ENCODE measurements at regions not wholly inside any gene's neighbourhood (a gene's known extent, or its start where the extent isn't known, plus 50 kb on each side); places are given as distances from the start of the nearest gene placed in this dataset.

DNA sequence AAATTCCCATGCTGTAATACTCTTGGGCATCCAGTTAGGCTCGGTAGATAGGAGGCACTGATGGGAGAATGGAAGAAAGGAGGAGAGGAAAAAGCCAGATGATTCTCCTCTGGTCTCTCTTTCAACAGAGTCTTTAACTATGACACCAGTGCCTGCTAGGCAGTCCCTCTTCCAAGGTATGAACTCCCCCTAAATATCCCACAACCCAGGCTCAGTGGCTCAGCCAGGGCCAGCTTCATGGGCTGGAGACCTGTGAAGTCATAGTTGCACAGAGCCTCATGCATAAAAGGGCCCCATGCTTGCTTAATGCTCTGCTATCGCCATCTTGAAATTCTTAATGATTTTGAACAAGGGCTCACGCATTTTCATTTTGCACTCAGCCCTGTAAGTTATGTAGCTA is 869.2 kb upstream of the GCFC2 start (continued):
- TF ChIP-seq GLIS1 (tag by site-specific recombination; IDR thresholded peaks at IDR 0.05) (no peak), OSR2 (tag by site-specific recombination; IDR thresholded peaks at IDR 0.05) (no peak), ZIC2 (tag by site-specific recombination; IDR thresholded peaks at IDR 0.05) (no peak)
- TF ChIP-seq, protein P1, sequence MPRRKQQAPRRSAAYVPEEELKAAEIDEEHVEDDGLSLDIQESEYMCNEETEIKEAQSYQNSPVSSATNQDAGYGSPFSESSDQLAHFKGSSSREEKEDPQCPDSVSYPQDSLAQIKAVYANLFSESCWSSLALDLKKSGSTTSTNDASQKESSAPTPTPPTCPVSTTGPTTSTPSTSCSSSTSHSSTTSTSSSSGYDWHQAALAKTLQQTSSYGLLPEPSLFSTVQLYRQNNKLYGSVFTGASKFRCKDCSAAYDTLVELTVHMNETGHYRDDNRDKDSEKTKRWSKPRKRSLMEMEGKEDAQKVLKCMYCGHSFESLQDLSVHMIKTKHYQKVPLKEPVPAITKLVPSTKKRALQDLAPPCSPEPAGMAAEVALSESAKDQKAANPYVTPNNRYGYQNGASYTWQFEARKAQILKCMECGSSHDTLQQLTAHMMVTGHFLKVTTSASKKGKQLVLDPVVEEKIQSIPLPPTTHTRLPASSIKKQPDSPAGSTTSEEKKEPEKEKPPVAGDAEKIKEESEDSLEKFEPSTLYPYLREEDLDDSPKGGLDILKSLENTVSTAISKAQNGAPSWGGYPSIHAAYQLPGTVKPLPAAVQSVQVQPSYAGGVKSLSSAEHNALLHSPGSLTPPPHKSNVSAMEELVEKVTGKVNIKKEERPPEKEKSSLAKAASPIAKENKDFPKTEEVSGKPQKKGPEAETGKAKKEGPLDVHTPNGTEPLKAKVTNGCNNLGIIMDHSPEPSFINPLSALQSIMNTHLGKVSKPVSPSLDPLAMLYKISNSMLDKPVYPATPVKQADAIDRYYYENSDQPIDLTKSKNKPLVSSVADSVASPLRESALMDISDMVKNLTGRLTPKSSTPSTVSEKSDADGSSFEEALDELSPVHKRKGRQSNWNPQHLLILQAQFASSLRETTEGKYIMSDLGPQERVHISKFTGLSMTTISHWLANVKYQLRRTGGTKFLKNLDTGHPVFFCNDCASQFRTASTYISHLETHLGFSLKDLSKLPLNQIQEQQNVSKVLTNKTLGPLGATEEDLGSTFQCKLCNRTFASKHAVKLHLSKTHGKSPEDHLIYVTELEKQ (tag by site-specific recombination; IDR thresholded peaks at IDR 0.05; ENCODE audit: borderline replicate concordance): no peak

DNA sequence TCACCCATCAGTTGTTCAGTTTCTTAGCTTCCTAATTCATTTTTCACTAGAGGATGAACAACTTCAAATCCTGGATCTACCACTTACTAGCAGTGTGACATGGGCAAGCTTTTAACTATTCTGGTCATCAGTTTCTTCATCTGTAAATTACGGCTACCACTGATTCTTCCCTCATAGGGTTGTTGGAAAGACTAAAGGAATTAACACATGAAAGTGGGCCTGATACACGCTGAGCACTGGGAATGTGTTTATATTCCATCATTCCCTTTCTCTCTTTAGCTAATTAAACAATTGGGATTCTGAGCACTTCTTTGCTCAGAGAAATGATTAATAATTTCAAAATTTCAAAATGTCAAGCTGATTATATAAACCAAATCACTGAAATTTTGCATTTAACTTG is 862.3 kb upstream of the GCFC2 start:
- Histone ChIP-seq H3K36me3 (ENCODE audit: control insufficient read depth in 2 of 2, insufficient read depth in 1 of 2, low read length in 2 of 2) (no peaks in the 10 kb centered on the region), H3K4me3 (ENCODE audit: low read depth, low read length) (no peak overlapping the region), H3K4me1 (ENCODE audit: control insufficient read depth, insufficient read depth, low read length) (no peaks in the 10 kb centered on the region), H3K9me3 (ENCODE audit: control insufficient read depth, insufficient read depth, low read depth, low read length) (no peaks in the 10 kb centered on the region), H3K27ac (ENCODE audit: extremely low read depth, low read depth, low read length) (no peak overlapping the region)
- POLR2A ChIA-PET: no interaction called here
- TF ChIP-seq ZFP3 (tag by site-specific recombination; IDR thresholded peaks at IDR 0.05; ENCODE audit: low read depth) (no peak), ZNF555 (tag by site-specific recombination; conservative IDR thresholded peaks at IDR 0.05) (no peak), ZNF561 (tag by site-specific recombination; IDR thresholded peaks at IDR 0.05; ENCODE audit: borderline replicate concordance) (no peak), ZNF510 (tag by site-specific recombination; IDR thresholded peaks at IDR 0.05; ENCODE audit: insufficient replicate concordance) (no peak), MZF1 (tag by site-specific recombination; IDR thresholded peaks at IDR 0.05; ENCODE audit: borderline replicate concordance) (no peak), ZNF239 (tag by site-specific recombination; IDR thresholded peaks at IDR 0.05) (no peak), ZNF324 (tag by site-specific recombination; IDR thresholded peaks at IDR 0.05) (no peak), ZNF585B (tag by site-specific recombination; IDR thresholded peaks at IDR 0.05) (no peak), ZBTB17 (tag by site-specific recombination; IDR thresholded peaks at IDR 0.05) (no peak), ZNF768 (tag by site-specific recombination; IDR thresholded peaks at IDR 0.05) (no peak), HOXA7 (CRISPR knock-in tag; IDR thresholded peaks at IDR 0.05; ENCODE audit: borderline replicate concordance) (no peak)
- TF ChIP-seq, protein P2, sequence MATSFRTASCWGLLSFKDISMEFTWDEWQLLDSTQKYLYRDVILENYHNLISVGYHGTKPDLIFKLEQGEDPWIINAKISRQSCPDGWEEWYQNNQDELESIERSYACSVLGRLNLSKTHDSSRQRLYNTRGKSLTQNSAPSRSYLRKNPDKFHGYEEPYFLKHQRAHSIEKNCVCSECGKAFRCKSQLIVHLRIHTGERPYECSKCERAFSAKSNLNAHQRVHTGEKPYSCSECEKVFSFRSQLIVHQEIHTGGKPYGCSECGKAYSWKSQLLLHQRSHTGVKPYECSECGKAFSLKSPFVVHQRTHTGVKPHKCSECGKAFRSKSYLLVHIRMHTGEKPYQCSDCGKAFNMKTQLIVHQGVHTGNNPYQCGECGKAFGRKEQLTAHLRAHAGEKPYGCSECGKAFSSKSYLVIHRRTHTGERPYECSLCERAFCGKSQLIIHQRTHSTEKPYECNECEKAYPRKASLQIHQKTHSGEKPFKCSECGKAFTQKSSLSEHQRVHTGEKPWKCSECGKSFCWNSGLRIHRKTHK (tag by site-specific recombination; IDR thresholded peaks at IDR 0.05): no peak
- CTCF ChIA-PET: interaction anchor here (0.6 to 0.9 kb wide), 2 partner anchors 27 to 198 kb away, joined by 3 read pairs; no protein-coding TSS in a partner anchor

DNA sequence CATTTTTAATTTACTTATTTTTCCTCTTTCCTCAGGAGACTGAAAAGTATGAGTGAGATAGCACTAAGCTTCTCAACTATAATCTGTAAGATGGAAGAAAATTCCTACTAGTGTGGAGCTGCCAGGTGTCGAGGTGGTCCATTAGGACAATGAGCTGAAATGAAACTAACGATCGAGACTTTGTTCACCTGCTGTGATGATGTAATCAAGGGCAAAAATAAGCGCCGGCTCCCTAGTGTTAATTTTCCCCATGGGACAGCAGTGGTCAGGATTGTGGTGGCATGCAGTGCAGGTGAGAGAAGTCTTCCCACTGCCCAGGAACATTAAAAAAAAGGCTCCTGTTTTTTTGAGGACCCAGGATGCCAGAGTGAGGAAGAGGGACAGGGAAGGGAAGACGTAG is 859.1 kb upstream of the GCFC2 start:
- no peak overlapping the region for H3K4me3 ChIP-seq (ENCODE audit: low read depth, low read length)
- ChIA-PET POLR2A (no interaction called here), CTCF (no interaction called here)
- no peaks in the 10 kb centered on the region for H3K4me1 ChIP-seq (ENCODE audit: control insufficient read depth, insufficient read depth, low read length)
- TF ChIP-seq ZNF830 (tag by site-specific recombination; IDR thresholded peaks at IDR 0.05; ENCODE audit: low read depth) (no peak), ZNF560 (tag by site-specific recombination; IDR thresholded peaks at IDR 0.05; ENCODE audit: borderline replicate concordance) (no peak), ZNF202 (tag by site-specific recombination; IDR thresholded peaks at IDR 0.05; ENCODE audit: borderline replicate concordance) (no peak), ZFP37 (tag by site-specific recombination; IDR thresholded peaks at IDR 0.05) (no peak), ZSCAN16 (tag by site-specific recombination; IDR thresholded peaks at IDR 0.05) (no peak), ZNF624 (tag by site-specific recombination; IDR thresholded peaks at IDR 0.05) (no peak)
- TF ChIP-seq, protein P3, sequence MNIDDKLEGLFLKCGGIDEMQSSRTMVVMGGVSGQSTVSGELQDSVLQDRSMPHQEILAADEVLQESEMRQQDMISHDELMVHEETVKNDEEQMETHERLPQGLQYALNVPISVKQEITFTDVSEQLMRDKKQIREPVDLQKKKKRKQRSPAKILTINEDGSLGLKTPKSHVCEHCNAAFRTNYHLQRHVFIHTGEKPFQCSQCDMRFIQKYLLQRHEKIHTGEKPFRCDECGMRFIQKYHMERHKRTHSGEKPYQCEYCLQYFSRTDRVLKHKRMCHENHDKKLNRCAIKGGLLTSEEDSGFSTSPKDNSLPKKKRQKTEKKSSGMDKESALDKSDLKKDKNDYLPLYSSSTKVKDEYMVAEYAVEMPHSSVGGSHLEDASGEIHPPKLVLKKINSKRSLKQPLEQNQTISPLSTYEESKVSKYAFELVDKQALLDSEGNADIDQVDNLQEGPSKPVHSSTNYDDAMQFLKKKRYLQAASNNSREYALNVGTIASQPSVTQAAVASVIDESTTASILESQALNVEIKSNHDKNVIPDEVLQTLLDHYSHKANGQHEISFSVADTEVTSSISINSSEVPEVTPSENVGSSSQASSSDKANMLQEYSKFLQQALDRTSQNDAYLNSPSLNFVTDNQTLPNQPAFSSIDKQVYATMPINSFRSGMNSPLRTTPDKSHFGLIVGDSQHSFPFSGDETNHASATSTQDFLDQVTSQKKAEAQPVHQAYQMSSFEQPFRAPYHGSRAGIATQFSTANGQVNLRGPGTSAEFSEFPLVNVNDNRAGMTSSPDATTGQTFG (tag by site-specific recombination; IDR thresholded peaks at IDR 0.05; ENCODE audit: borderline replicate concordance): no peak
- no peaks in the 10 kb centered on the region for H3K9me3 ChIP-seq (ENCODE audit: control insufficient read depth, insufficient read depth, low read depth, low read length)
- H3K36me3 ChIP-seq (ENCODE audit: control insufficient read depth in 2 of 2, insufficient read depth in 1 of 2, low read length in 2 of 2): no peaks in the 10 kb centered on the region
- no peak overlapping the region for H3K27ac ChIP-seq (ENCODE audit: extremely low read depth, low read depth, low read length)

Data from HEK293 (cell line).